ENCODE measurements at regions not wholly inside any gene's neighbourhood (a gene's known extent, or its start where the extent isn't known, plus 50 kb on each side); places are given as distances from the start of the nearest gene placed in this dataset.

DNA sequence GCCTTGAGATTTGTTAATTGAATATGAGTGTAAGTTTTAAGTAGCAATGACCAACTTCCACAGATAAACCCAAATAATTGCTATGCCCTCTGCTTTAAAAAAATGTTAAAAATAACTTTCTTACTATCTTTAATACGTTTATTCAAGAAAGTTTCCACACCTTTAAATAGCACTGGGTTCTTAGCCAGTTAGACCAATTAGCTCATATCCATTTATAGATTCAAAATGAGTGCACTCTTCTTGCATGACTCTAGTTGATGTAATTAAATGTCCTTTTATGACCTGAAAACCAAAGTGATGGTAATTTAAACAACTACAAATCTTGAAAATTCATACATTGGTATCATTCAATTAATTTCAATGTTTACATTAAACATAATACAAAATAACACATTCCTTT is 50.8 kb upstream of the CACNA2D1 start:
- H3K36me3 ChIP-seq (ENCODE audit: control insufficient read depth in 2 of 2, insufficient read depth in 1 of 2, low read length in 2 of 2): no peaks in the 10 kb centered on the region
- no peak overlapping the region for H3K4me3 ChIP-seq (ENCODE audit: low read depth, low read length)
- CTCF ChIA-PET: interaction anchor here (1.5 kb wide), 1 partner anchor 13 kb away, joined by 5 read pairs; no protein-coding TSS in a partner anchor
- TF ChIP-seq KLF1 (tag by site-specific recombination; IDR thresholded peaks at IDR 0.05) (no peak), ZNF404 (tag by site-specific recombination; IDR thresholded peaks at IDR 0.05) (no peak), ZNF114 (tag by site-specific recombination; IDR thresholded peaks at IDR 0.05) (no peak), ZNF239 (tag by site-specific recombination; IDR thresholded peaks at IDR 0.05) (no peak), ZNF777 (tag by site-specific recombination; IDR thresholded peaks at IDR 0.05; ENCODE audit: borderline replicate concordance) (no peak), ZNF138 (tag by site-specific recombination; IDR thresholded peaks at IDR 0.05; ENCODE audit: borderline replicate concordance) (no peak), ZNF785 (tag by site-specific recombination; IDR thresholded peaks at IDR 0.05) (no peak), KLF10 (tag by site-specific recombination; IDR thresholded peaks at IDR 0.05) (no peak)
- TF ChIP-seq, protein P1, sequence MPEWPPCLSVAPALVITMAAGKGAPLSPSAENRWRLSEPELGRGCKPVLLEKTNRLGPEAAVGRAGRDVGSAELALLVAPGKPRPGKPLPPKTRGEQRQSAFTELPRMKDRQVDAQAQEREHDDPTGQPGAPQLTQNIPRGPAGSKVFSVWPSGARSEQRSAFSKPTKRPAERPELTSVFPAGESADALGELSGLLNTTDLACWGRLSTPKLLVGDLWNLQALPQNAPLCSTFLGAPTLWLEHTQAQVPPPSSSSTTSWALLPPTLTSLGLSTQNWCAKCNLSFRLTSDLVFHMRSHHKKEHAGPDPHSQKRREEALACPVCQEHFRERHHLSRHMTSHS (tag by site-specific recombination; IDR thresholded peaks at IDR 0.05): no peak
- no peak overlapping the region for H3K27ac ChIP-seq (ENCODE audit: extremely low read depth, low read depth, low read length)
- POLR2A ChIA-PET: no interaction called here
- H3K9me3 ChIP-seq (ENCODE audit: control insufficient read depth, insufficient read depth, low read depth, low read length): no peaks in the 10 kb centered on the region
- no peaks in the 10 kb centered on the region for H3K4me1 ChIP-seq (ENCODE audit: control insufficient read depth, insufficient read depth, low read length)

All from HEK293 (cell line).